WTC11 (cell line): ENCODE measurements at regions not wholly inside any gene's neighbourhood (a gene's known extent, or its start where the extent isn't known, plus 50 kb on each side); places are given as distances from the start of the nearest gene placed in this dataset.

Experiments used
- CTCF ChIP-seq: fragments of 200-600 bp; IDR thresholded peaks from 2 replicates; pipeline ENCODE4 v1.8.0; 2022; ENCODE audit warnings: antibody characterized with exemption
- TP53 ChIP-seq: sonication (generic); formaldehyde crosslinking; IDR thresholded peaks from 2 replicates; pipeline ENCODE4 v1.8.1; 2023; ENCODE audit warnings: mild to moderate bottlenecking, missing genetic modification reagents

GRCh38 chr7:123283373-123283772 is 83.6 kb upstream of the SLC13A1 start:
- TF ChIP-seq CTCF (no peak), TP53 (CRISPR knock-in tag) (no peak)
